ENCODE measurements at regions not wholly inside any gene's neighbourhood (a gene's known extent, or its start where the extent isn't known, plus 50 kb on each side); places are given as distances from the start of the nearest gene placed in this dataset.

DNA sequence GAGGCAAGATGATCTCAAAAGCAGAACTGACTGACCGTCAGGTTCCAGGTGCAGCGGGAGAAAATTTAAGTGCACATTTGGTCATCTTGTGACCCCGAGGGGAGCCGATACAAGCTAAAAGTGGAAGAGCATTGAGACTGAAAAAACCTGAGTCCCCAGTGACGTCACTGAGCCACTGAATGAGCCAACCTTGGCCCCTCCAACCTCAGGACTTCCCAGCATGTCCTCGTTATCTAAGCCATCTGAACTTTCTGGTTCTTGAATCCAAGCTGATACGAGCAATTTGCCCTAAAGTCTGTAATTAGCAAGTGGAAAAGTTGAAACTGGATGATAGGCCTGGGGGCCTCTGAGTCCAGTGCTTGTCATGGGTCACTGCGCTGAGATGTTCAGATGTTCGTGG is 51.1 kb upstream of the ISX start:
- TF ChIP-seq, protein P1, sequence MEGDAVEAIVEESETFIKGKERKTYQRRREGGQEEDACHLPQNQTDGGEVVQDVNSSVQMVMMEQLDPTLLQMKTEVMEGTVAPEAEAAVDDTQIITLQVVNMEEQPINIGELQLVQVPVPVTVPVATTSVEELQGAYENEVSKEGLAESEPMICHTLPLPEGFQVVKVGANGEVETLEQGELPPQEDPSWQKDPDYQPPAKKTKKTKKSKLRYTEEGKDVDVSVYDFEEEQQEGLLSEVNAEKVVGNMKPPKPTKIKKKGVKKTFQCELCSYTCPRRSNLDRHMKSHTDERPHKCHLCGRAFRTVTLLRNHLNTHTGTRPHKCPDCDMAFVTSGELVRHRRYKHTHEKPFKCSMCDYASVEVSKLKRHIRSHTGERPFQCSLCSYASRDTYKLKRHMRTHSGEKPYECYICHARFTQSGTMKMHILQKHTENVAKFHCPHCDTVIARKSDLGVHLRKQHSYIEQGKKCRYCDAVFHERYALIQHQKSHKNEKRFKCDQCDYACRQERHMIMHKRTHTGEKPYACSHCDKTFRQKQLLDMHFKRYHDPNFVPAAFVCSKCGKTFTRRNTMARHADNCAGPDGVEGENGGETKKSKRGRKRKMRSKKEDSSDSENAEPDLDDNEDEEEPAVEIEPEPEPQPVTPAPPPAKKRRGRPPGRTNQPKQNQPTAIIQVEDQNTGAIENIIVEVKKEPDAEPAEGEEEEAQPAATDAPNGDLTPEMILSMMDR (IDR thresholded peaks at IDR 0.05), result no peak
- no peak for TF ChIP-seq EZH2phosphoT487 (IDR thresholded peaks at IDR 0.05)
- no peak for TF ChIP-seq EZH2 (IDR thresholded peaks at IDR 0.05)
